ENCODE measurements at regions not wholly inside any gene's neighbourhood (a gene's known extent, or its start where the extent isn't known, plus 50 kb on each side); places are given as distances from the start of the nearest gene placed in this dataset.

- DNase-seq = no peak
Measured at GRCh38 chr1:29875557-29876028, 639.3 kb downstream of the PTPRU start.

- DNase-seq = no peak
Measured at GRCh38 chr1:29870621-29871020, 634.3 kb downstream of the PTPRU start.

GRCh38 chr1:29869802-29870201 is 633.5 kb downstream of the PTPRU start:
- DNase-seq = no peak

GRCh38 chr1:29868944-29869343 is 632.6 kb downstream of the PTPRU start:
- DNase-seq = no peak

GRCh38 chr1:29868096-29868495 is 631.8 kb downstream of the PTPRU start:
- DNase-seq = no peak

- DNase-seq = no peak
Measured at GRCh38 chr1:29865051-29865450, 628.7 kb downstream of the PTPRU start.

- DNase-seq = no peak
Measured at GRCh38 chr1:29864431-29865022, 628.2 kb downstream of the PTPRU start.

- no peak for DNase-seq
Measured at GRCh38 chr1:29861922-29862321, 625.6 kb downstream of the PTPRU start.

- DNase-seq = no peak
Measured at GRCh38 chr1:29861446-29861845, 625.1 kb downstream of the PTPRU start.

GRCh38 chr1:29860681-29861080 is 624.4 kb downstream of the PTPRU start:
- DNase-seq = no peak

- no peak for DNase-seq
Measured at GRCh38 chr1:29860056-29860455, 623.7 kb downstream of the PTPRU start.

- no peak for DNase-seq
Measured at GRCh38 chr1:29859126-29859525, 622.8 kb downstream of the PTPRU start.

- DNase-seq = no peak
Measured at GRCh38 chr1:29858646-29859045, 622.3 kb downstream of the PTPRU start.

GRCh38 chr1:29856340-29857114 is 620.2 kb downstream of the PTPRU start:
- DNase-seq = no peak

GRCh38 chr1:29855561-29856160 is 619.3 kb downstream of the PTPRU start:
- DNase-seq = no peak

GRCh38 chr1:29854700-29855276 is 618.5 kb downstream of the PTPRU start:
- no peak for DNase-seq

GRCh38 chr1:29853716-29854330 is 617.5 kb downstream of the PTPRU start:
- no peak for DNase-seq

GRCh38 chr1:29852248-29852647 is 615.9 kb downstream of the PTPRU start:
- no peak for DNase-seq

GRCh38 chr1:29851691-29852090 is 615.4 kb downstream of the PTPRU start:
- DNase-seq = no peak

- peak; percentile 17 for DNase-seq
Measured at GRCh38 chr1:29849991-29850757, 613.9 kb downstream of the PTPRU start.

GRCh38 chr1:29849038-29849750 is 612.9 kb downstream of the PTPRU start:
- no peak for DNase-seq
